ENCODE measurements at regions not wholly inside any gene's neighbourhood (a gene's known extent, or its start where the extent isn't known, plus 50 kb on each side); places are given as distances from the start of the nearest gene placed in this dataset.
A peak's percentile ranks its signal among the peaks of the same experiment; 100 is the strongest.

GRCh38 chr12:88351146-88351545, 209.0 kb downstream of the TMTC3 start:
- H3K9me1 ChIP-seq (ENCODE audit: insufficient read depth, low read length) = peaks cover 2% of the 10 kb centered on the region; the same call in 1 of the 2 replicates
- no peak overlapping the region for H4K5ac ChIP-seq (ENCODE audit: low read depth, low read length)
- H3K18ac ChIP-seq (ENCODE audit: low read depth, low read length) = no peak overlapping the region
- H4K20me1 ChIP-seq (ENCODE audit: insufficient read depth, low read length) = no peaks in the 10 kb centered on the region
- ATAC-seq (ENCODE audit: low read depth) (0 out of 2 replicates have a peak, but pooled peaks have one; percentile 11), DNase-seq (peak; percentile 13)
- H3K27me3 ChIP-seq (ENCODE audit: control insufficient read depth, insufficient read depth, low read length) = no peaks in the 10 kb centered on the region
- peak; percentile 85 for TF ChIP-seq CEBPB (IDR thresholded peaks at IDR 0.05; ENCODE audit: low read depth, low read length)
- TF ChIP-seq MAZ (IDR thresholded peaks at IDR 0.05; ENCODE audit: borderline replicate concordance, low read depth, low read length) = no peak
- TF ChIP-seq RCOR1 (IDR thresholded peaks at IDR 0.05; ENCODE audit: insufficient replicate concordance, low read length) = no peak
- TF ChIP-seq NFE2L2 (IDR thresholded peaks at IDR 0.05; ENCODE audit: low read depth, low read length) = no peak
- TF ChIP-seq BHLHE40 (IDR thresholded peaks at IDR 0.05; ENCODE audit: low read depth, low read length) = no peak
- TF ChIP-seq MAFK (IDR thresholded peaks at IDR 0.05; ENCODE audit: low read depth, low read length) = no peak
- TF ChIP-seq POLR2A (IDR thresholded peaks at IDR 0.05; ENCODE audit: low read depth, low read length) = no peak
- H3K4me1 ChIP-seq (ENCODE audit: control insufficient read depth, insufficient read depth, low read length) = no peaks in the 10 kb centered on the region
- no peak overlapping the region for H3K4ac ChIP-seq (ENCODE audit: low read depth, low read length)
- H2AK9ac ChIP-seq (replicated peaks; ENCODE audit: low read depth, low read length, poor library complexity) = no peak overlapping the region
- POLR2A ChIA-PET (ENCODE audit: unreplicated experiment) = interaction anchor here (0.9 kb wide), 1 partner anchor 11 kb away, joined by 3 read pairs; no protein-coding TSS in a partner anchor
- H3K79me1 ChIP-seq (ENCODE audit: low read depth in 1 of 2, low read length in 2 of 2) = no peaks in the 10 kb centered on the region
- dilution Hi-C loops (cut with HindIII; ENCODE audit: low sequenced_read_pairs, unreplicated experiment) = no loop called here
- CTCF ChIA-PET = no interaction called here
- no peak overlapping the region for H3K9ac ChIP-seq (ENCODE audit: low read depth, low read length)
- in situ Hi-C loops (cut with MboI; ENCODE audit: low sequenced_read_pairs) = no loop called here
- no peak overlapping the region for H2BK120ac ChIP-seq (ENCODE audit: low read depth, low read length)
- no peaks in the 10 kb centered on the region for H3K36me3 ChIP-seq (ENCODE audit: control insufficient read depth, insufficient read depth, low read length)
- no peaks in the 10 kb centered on the region for H3K9me3 ChIP-seq (ENCODE audit: control insufficient read depth, insufficient read depth, low read length)
- H2BK20ac ChIP-seq (ENCODE audit: low read depth, low read length) = no peak overlapping the region
- BruUV-seq (replicated peaks) = no TSS peak
- no peak overlapping the region for H3K4me3 ChIP-seq (ENCODE audit: insufficient read depth, low read depth, low read length)
- no peak overlapping the region for H2BK5ac ChIP-seq (ENCODE audit: low read depth, low read length, poor library complexity, severe bottlenecking)
- H3K14ac ChIP-seq (replicated peaks; ENCODE audit: low read depth, low read length) = no peak overlapping the region
- H3K4me2 ChIP-seq (ENCODE audit: low read depth, low read length) = no peak overlapping the region
- no peak overlapping the region for H3K56ac ChIP-seq (ENCODE audit: extremely low read depth, insufficient read depth, low read length)
- H2AK5ac ChIP-seq (ENCODE audit: low read depth, low read length) = no peak overlapping the region
- H4K91ac ChIP-seq (ENCODE audit: insufficient read depth, low read depth, low read length) = no peak overlapping the region
- no peak overlapping the region for H2AFZ ChIP-seq (replicated peaks; ENCODE audit: low read length, poor library complexity)
- no peak overlapping the region for H2BK15ac ChIP-seq (ENCODE audit: low read depth, low read length)
- no peak overlapping the region for H3K27ac ChIP-seq (ENCODE audit: insufficient read depth, low read length)
- H3K23ac ChIP-seq (ENCODE audit: low read depth, low read length) = no peak overlapping the region
- no peak overlapping the region for H4K8ac ChIP-seq (ENCODE audit: low read depth in 2 of 2, low read length in 2 of 2)
- intact Hi-C loops (cut with micrococcal nuclease) = no loop called here

All from IMR-90 (cell line).